ENCODE measurements at regions not wholly inside any gene's neighbourhood (a gene's known extent, or its start where the extent isn't known, plus 50 kb on each side); places are given as distances from the start of the nearest gene placed in this dataset.

DNA sequence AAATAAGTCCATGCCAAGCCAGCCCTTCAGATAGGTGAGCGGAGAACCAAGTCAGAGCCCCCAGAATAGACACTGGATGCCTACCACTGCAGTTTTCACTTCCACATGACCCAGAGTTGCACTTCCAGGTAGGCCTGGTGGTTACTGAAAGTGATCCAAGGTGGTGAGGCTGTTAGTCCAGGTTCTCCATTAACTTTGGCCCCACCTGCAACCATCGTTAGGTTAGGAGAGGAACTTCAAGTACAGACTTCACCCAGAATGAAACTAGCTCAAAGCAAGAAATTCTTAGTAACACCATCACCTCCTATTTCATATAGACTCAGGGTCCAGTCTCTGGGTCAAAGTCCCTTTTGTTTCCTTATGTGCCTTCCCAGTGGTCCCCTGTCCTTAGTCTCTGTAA, 293.1 kb upstream of the ID2 start:
- TF ChIP-seq ZNF274 (IDR thresholded peaks at IDR 0.05; ENCODE audit: low read depth, low read length) (no peak), YY1 (IDR thresholded peaks at IDR 0.05; ENCODE audit: insufficient read depth, insufficient read length) (no peak)

Data from NT2/D1 (cell line).